ENCODE measurements at regions not wholly inside any gene's neighbourhood (a gene's known extent, or its start where the extent isn't known, plus 50 kb on each side); places are given as distances from the start of the nearest gene placed in this dataset.

GRCh38 chr6:20317430-20317829 is 84.2 kb upstream of the E2F3 start:
- H3K36me3 ChIP-seq, result no peaks in the 10 kb centered on the region
- H3K9me3 ChIP-seq, result no peaks in the 10 kb centered on the region
- H3K27me3 ChIP-seq, result no peaks in the 10 kb centered on the region
- in situ Hi-C loops (cut with MboI; ENCODE audit: low sequenced_read_pairs in 4 of 4), result no loop called here
- TF ChIP-seq CTCF (IDR thresholded peaks at IDR 0.05 in 4 of 5, conservative IDR thresholded peaks at IDR 0.05 in 1 of 5) (no peak), POLR2A (IDR thresholded peaks at IDR 0.05) (no peak)
- H3K27ac ChIP-seq, result no peak overlapping the region
- H3K4me3 ChIP-seq, result no peak overlapping the region
- DNase-seq, result no peak
- peaks cover 0 to 20% of the 10 kb centered on the region in 2 donors for H3K4me1 ChIP-seq
- no peak for ATAC-seq
- intact Hi-C loops (cut with DNase I; ENCODE audit: low total_unique reads), result no loop called here

GRCh38 chr6:20318851-20319387 is 82.8 kb upstream of the E2F3 start:
- H3K9me3 ChIP-seq, result no peaks in the 10 kb centered on the region
- H3K27ac ChIP-seq, result no peak overlapping the region
- intact Hi-C loops (cut with DNase I; ENCODE audit: low total_unique reads) (no loop called here), in situ Hi-C loops (cut with MboI; ENCODE audit: low sequenced_read_pairs in 4 of 4) (no loop called here)
- no peaks in the 10 kb centered on the region for H3K36me3 ChIP-seq
- H3K4me3 ChIP-seq, result no peak overlapping the region
- DNase-seq (no peak), ATAC-seq (no peak)
- H3K4me1 ChIP-seq, result peaks cover 0 to 15% of the 10 kb centered on the region in 2 donors
- TF ChIP-seq CTCF (IDR thresholded peaks at IDR 0.05 in 4 of 5, conservative IDR thresholded peaks at IDR 0.05 in 1 of 5), result no peak
- TF ChIP-seq POLR2A (IDR thresholded peaks at IDR 0.05), result no peak
- H3K27me3 ChIP-seq, result no peaks in the 10 kb centered on the region

GRCh38 chr6:20319520-20320357 is 81.9 kb upstream of the E2F3 start:
- H3K27ac ChIP-seq, result no peak overlapping the region
- intact Hi-C loops (cut with DNase I; ENCODE audit: low total_unique reads) (no loop called here), in situ Hi-C loops (cut with MboI; ENCODE audit: low sequenced_read_pairs in 4 of 4) (no loop called here)
- DNase-seq (no peak), ATAC-seq (no peak)
- H3K9me3 ChIP-seq, result no peaks in the 10 kb centered on the region
- H3K4me1 ChIP-seq, result peaks cover 0 to 7% of the 10 kb centered on the region in 2 donors
- TF ChIP-seq CTCF (IDR thresholded peaks at IDR 0.05 in 4 of 5, conservative IDR thresholded peaks at IDR 0.05 in 1 of 5) (no peak), POLR2A (IDR thresholded peaks at IDR 0.05) (no peak)
- H3K36me3 ChIP-seq, result no peaks in the 10 kb centered on the region
- H3K27me3 ChIP-seq, result no peaks in the 10 kb centered on the region
- no peak overlapping the region for H3K4me3 ChIP-seq

GRCh38 chr6:20325641-20326421 is 75.8 kb upstream of the E2F3 start:
- H3K9me3 ChIP-seq, result no peaks in the 10 kb centered on the region
- H3K27me3 ChIP-seq, result no peaks in the 10 kb centered on the region
- H3K4me1 ChIP-seq, result peaks cover 0 to 6% of the 10 kb centered on the region in 2 donors
- no peak overlapping the region for H3K27ac ChIP-seq
- H3K36me3 ChIP-seq, result no peaks in the 10 kb centered on the region
- intact Hi-C loops (cut with DNase I; ENCODE audit: low total_unique reads) (no loop called here), in situ Hi-C loops (cut with MboI; ENCODE audit: low sequenced_read_pairs in 4 of 4) (no loop called here)
- TF ChIP-seq POLR2A (IDR thresholded peaks at IDR 0.05) (no peak), CTCF (IDR thresholded peaks at IDR 0.05 in 4 of 5, conservative IDR thresholded peaks at IDR 0.05 in 1 of 5) (no peak)
- ATAC-seq (no peak), DNase-seq (no peak)
- no peak overlapping the region for H3K4me3 ChIP-seq

All from gastrocnemius medialis (tissue), 4 donors.